ENCODE measurements at regions not wholly inside any gene's neighbourhood (a gene's known extent, or its start where the extent isn't known, plus 50 kb on each side); places are given as distances from the start of the nearest gene placed in this dataset.

DNA sequence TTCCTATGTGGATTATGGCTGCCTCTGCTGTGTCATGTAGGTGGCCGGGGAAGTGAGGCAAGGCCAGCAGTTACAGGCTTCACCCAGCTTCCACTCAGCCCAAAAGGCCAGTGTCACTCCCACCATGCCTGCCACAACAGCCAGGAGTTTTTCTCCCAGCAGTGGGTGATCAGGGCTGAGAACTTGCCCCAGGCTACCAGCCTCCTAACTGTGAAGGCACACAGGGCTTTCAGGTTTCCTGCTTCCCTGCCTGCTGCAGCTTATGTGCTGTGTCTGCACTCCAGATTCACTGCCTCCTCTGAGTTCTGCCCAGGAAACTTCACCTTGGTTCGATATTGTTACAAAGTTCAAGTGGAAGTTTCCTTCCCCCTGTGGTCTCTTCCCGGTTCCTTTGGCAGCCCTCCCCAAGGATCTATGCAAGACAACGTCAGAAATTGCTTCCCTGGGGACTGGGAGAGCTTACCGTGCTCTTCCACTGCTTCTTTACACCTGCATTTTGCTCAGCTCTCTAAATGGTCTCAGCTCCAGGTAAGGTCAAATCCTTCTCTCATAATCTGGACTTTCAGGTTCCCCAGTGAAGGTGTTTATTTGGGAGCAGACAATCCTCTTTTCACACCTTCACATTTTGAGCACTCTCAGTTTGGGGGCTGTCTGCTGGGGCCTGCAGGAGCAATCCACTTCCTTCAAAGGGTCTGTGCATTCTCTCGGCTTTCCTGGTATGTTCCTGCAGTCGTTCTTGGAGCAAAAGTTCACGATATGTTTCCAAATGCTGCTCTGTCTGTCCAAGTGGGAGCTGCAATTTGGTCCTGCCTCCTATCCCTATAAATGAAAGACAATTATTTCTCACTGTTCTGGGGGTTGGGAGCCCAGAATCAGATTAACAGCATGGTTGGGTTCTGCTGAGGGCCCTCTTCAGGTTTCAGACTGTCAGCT lies 1730.1 kb upstream of the PRR20A start:
- TF ChIP-seq POLR2A (IDR thresholded peaks at IDR 0.05) = no peak
- no peak for TF ChIP-seq CTCF (IDR thresholded peaks at IDR 0.05)

Measured in suprapubic skin (tissue), 3 donors.